ENCODE measurements at regions not wholly inside any gene's neighbourhood (a gene's known extent, or its start where the extent isn't known, plus 50 kb on each side); places are given as distances from the start of the nearest gene placed in this dataset.

DNA sequence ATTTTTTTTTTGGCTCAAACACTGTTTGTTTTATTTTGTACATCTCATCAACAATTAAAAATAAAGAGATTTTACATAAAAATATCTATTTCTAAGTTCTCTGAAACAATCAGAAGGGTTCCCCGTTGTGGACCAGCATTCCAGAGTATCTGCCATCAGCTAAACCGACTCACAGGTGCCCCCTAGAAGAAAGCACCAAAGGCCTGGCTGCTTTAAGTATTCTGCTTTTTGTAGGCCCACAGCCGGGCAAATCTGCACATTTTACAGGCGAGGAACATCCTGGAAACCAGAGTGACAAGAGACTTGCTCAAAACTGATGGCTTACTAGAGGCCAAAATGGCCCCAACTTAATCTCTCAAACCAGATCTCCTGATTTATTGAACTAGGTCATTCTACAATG is 82.2 kb upstream of the SETBP1 start:
- FAIRE-seq, result no peak
- H3K4me1 ChIP-seq (ENCODE audit: control insufficient read depth in 3 of 3, insufficient read depth in 2 of 3, low read depth in 1 of 3, low read length in 2 of 3), result no peaks in the 10 kb centered on the region
- H3K27me3 ChIP-seq (ENCODE audit: control insufficient read depth in 3 of 3, insufficient read depth in 3 of 3, low read length in 3 of 3), result no peaks in the 10 kb centered on the region
- H3K4me3 ChIP-seq (ENCODE audit: low read depth in 1 of 3, low read length in 3 of 3), result no peak overlapping the region
- no peak for DNase-seq
- H3K36me3 ChIP-seq (ENCODE audit: control insufficient read depth in 3 of 3, insufficient read depth in 2 of 3, low read depth in 1 of 3, low read length in 3 of 3), result no peaks in the 10 kb centered on the region
- no peak overlapping the region for H3K27ac ChIP-seq (ENCODE audit: low read depth in 1 of 3, low read length in 2 of 3)
- WGBS, 3 donors, result 80 to 89% (median 88%) methylated on average over 4 of the region's 4 CpGs
- peaks cover 0 to 3% of the 10 kb centered on the region in 2 donors for H3K9me3 ChIP-seq (ENCODE audit: control insufficient read depth in 2 of 2, insufficient read depth in 1 of 2, low read depth in 1 of 2, low read length in 1 of 2)

DNA sequence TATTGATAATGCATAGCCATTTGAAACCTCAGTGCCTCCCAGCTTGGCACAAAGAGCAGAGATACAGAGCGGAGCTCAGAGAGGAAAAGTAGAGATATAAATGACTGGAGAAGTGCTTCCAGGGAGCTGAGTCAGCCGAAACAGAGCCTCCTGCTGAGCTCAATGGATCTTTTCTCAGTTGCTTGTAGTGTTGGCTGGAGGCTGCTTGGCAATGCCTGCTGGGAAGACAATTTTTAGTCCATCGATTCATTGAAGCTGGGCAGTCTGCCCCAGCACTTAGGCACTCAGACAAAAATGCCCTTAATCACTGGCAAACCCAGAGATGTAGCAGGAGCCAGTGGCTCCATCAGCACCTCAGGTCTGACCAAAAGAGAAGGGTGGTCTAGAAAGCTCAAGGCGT is 81.3 kb upstream of the SETBP1 start:
- Histone ChIP-seq H3K4me1 (ENCODE audit: control insufficient read depth in 3 of 3, insufficient read depth in 2 of 3, low read depth in 1 of 3, low read length in 2 of 3) (no peaks in the 10 kb centered on the region), H3K27me3 (ENCODE audit: control insufficient read depth in 3 of 3, insufficient read depth in 3 of 3, low read length in 3 of 3) (no peaks in the 10 kb centered on the region), H3K36me3 (ENCODE audit: control insufficient read depth in 3 of 3, insufficient read depth in 2 of 3, low read depth in 1 of 3, low read length in 3 of 3) (no peaks in the 10 kb centered on the region), H3K9me3 (ENCODE audit: control insufficient read depth in 2 of 2, insufficient read depth in 1 of 2, low read depth in 1 of 2, low read length in 1 of 2) (peaks cover 0 to 3% of the 10 kb centered on the region in 2 donors), H3K27ac (ENCODE audit: low read depth in 1 of 3, low read length in 2 of 3) (no peak overlapping the region), H3K4me3 (ENCODE audit: low read depth in 1 of 3, low read length in 3 of 3) (no peak overlapping the region)
- FAIRE-seq (no peak), DNase-seq (no peak)
- 75 to 87% (median 76%) methylated on average over 4 of the region's 4 CpGs for WGBS, 3 donors

DNA sequence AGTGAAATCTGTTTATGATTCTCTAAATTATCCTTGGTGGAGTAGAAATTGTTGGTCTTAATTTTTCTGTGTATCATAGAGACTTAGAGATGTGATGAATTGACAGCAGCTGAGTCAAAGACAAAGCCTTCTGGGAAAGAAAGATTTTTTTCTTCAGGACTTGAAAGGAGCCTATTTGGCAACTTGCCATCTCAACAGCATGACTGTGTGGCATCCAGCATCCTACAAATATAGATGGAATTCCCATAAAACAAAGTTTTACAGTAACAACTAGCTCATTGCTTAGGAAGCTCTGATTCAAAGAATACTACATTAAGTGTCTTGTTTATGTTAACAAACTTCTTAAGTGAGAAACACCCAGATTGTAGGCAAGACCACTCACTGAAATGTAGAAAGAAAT is 79.2 kb upstream of the SETBP1 start:
- FAIRE-seq, result no peak
- no peaks in the 10 kb centered on the region for H3K4me1 ChIP-seq (ENCODE audit: control insufficient read depth in 3 of 3, insufficient read depth in 2 of 3, low read depth in 1 of 3, low read length in 2 of 3)
- no peak overlapping the region for H3K4me3 ChIP-seq (ENCODE audit: low read depth in 1 of 3, low read length in 3 of 3)
- no peaks in the 10 kb centered on the region for H3K36me3 ChIP-seq (ENCODE audit: control insufficient read depth in 3 of 3, insufficient read depth in 2 of 3, low read depth in 1 of 3, low read length in 3 of 3)
- H3K27me3 ChIP-seq (ENCODE audit: control insufficient read depth in 3 of 3, insufficient read depth in 3 of 3, low read length in 3 of 3), result no peaks in the 10 kb centered on the region
- peaks cover 0 to 3% of the 10 kb centered on the region in 2 donors for H3K9me3 ChIP-seq (ENCODE audit: control insufficient read depth in 2 of 2, insufficient read depth in 1 of 2, low read depth in 1 of 2, low read length in 1 of 2)
- no peak overlapping the region for H3K27ac ChIP-seq (ENCODE audit: low read depth in 1 of 3, low read length in 2 of 3)
- peak in 1 of 2 donors; percentile 6 for DNase-seq

DNA sequence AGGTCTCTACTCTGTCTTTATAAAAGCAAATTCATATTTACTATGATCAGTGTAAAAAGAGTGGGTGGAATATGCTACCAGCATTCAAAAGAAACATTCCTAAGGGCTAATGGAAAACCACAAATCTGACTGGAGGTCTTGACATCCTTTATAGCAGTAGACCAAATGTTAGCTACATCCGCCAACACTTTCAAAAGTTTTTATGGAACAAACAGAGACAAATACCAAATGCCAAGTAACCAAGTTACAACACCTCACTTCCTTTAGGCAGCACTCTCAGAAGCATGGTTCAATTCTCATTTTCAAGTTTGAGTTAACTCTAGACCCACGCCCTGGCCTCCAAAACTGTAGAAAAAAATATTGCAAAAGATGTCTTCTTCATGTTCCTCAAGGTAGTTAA is 78.3 kb upstream of the SETBP1 start:
- no peaks in the 10 kb centered on the region for H3K4me1 ChIP-seq (ENCODE audit: control insufficient read depth in 3 of 3, insufficient read depth in 2 of 3, low read depth in 1 of 3, low read length in 2 of 3)
- no peak for FAIRE-seq
- H3K36me3 ChIP-seq (ENCODE audit: control insufficient read depth in 3 of 3, insufficient read depth in 2 of 3, low read depth in 1 of 3, low read length in 3 of 3), result no peaks in the 10 kb centered on the region
- H3K4me3 ChIP-seq (ENCODE audit: low read depth in 1 of 3, low read length in 3 of 3), result no peak overlapping the region
- WGBS, 3 donors, result 81 to 90% (median 87%) methylated on average over 2 of the region's 2 CpGs
- no peak for DNase-seq
- H3K27me3 ChIP-seq (ENCODE audit: control insufficient read depth in 3 of 3, insufficient read depth in 3 of 3, low read length in 3 of 3), result peaks cover 0 to 1% (median 0%) of the 10 kb centered on the region in 3 donors
- H3K27ac ChIP-seq (ENCODE audit: low read depth in 1 of 3, low read length in 2 of 3), result no peak overlapping the region
- peaks cover 0 to 3% of the 10 kb centered on the region in 2 donors for H3K9me3 ChIP-seq (ENCODE audit: control insufficient read depth in 2 of 2, insufficient read depth in 1 of 2, low read depth in 1 of 2, low read length in 1 of 2)

DNA sequence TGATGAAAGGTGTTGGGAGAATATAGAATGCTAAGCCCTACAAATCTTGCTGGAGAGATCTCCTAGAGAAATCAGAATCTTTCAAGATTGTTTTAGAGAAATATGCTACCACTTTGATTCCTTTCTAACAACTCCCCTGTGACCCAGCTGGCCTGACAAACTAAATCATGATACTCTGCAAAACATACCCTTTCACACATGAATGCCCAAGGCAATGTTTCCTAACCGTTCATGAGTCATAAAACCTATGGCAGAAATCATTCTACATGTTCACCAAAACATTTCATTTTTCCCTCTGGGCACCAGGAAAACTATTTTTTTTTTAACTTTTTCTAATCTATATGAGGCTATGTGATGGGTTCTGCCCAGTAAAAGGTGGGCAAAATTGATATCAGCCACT is 77.8 kb upstream of the SETBP1 start:
- Histone ChIP-seq H3K36me3 (ENCODE audit: control insufficient read depth in 3 of 3, insufficient read depth in 2 of 3, low read depth in 1 of 3, low read length in 3 of 3) (no peaks in the 10 kb centered on the region), H3K4me3 (ENCODE audit: low read depth in 1 of 3, low read length in 3 of 3) (no peak overlapping the region), H3K9me3 (ENCODE audit: control insufficient read depth in 2 of 2, insufficient read depth in 1 of 2, low read depth in 1 of 2, low read length in 1 of 2) (peaks cover 0 to 3% of the 10 kb centered on the region in 2 donors), H3K27me3 (ENCODE audit: control insufficient read depth in 3 of 3, insufficient read depth in 3 of 3, low read length in 3 of 3) (peaks cover 0 to 3% (median 0%) of the 10 kb centered on the region in 3 donors), H3K4me1 (ENCODE audit: control insufficient read depth in 3 of 3, insufficient read depth in 2 of 3, low read depth in 1 of 3, low read length in 2 of 3) (no peaks in the 10 kb centered on the region), H3K27ac (ENCODE audit: low read depth in 1 of 3, low read length in 2 of 3) (no peak overlapping the region)
- FAIRE-seq (no peak), DNase-seq (no peak)
- 83 to 94% (median 85%) methylated on average over 1 of the region's 1 CpG for WGBS, 3 donors

DNA sequence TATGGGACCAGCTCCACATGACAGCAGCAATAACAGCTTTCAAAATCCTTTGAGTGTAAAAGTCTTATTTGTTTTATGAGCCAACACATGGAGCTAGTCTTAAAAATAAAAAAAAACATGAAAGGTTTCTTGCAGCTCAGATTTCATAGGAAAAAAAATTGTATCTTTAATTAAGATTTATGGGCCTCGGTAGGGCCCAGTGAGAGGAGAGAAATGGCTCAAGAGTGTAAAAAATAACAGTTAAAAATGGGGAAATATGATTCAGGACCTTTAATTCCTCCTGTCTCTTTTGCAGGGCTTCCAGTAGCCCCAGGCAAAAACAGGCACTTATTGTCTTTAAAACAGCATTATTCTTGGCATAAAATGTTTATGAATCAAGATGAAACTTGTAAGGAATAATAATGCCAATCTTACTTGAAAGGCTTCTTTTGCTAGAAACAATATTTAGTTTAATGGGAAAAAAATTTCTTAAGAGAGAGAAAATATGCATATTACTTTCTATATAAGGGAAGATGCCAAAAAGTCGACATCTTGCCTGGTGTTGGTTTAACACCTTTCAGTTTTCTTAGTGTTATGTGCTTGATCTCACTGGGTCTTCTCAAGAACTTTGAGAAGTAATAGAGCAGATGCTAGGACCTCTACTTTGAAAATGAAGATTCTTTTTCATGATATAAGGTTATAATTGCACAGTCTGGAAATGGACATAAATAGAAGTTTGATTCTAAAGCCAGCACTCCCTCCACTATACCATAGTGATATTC is 71.3 kb upstream of the SETBP1 start:
- DNase-seq (no peak), FAIRE-seq (no peak)
- 69 to 86% (median 77%) methylated on average over 2 of the region's 2 CpGs for WGBS, 3 donors

DNA sequence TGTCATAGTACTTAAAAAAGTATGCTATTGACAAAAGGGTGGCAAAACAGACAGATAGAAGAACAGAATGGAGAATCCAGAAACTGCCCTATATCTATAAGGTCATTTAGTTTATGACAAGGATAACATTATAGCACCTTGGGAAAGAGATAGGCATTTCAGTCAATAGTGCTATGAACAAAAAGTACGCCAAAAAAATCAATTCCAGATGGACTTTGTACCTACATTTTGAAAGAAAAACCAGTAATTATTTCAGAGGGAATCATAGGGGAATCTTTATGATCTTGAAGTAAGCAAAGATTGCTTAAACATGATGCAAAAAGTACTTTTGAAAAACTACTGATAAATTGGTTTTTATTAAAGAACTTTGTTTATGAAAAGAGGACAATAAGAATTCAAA is 59.9 kb upstream of the SETBP1 start:
- peak in 1 of 2 donors; percentile 51 for DNase-seq
- H3K36me3 ChIP-seq (ENCODE audit: control insufficient read depth in 3 of 3, insufficient read depth in 2 of 3, low read depth in 1 of 3, low read length in 3 of 3), result no peaks in the 10 kb centered on the region
- FAIRE-seq, result no peak
- H3K27ac ChIP-seq (ENCODE audit: low read depth in 1 of 3, low read length in 2 of 3), result no peak overlapping the region
- H3K27me3 ChIP-seq (ENCODE audit: control insufficient read depth in 3 of 3, insufficient read depth in 3 of 3, low read length in 3 of 3), result no peaks in the 10 kb centered on the region
- peaks cover 0 to 2% (median 0%) of the 10 kb centered on the region in 3 donors for H3K4me1 ChIP-seq (ENCODE audit: control insufficient read depth in 3 of 3, insufficient read depth in 2 of 3, low read depth in 1 of 3, low read length in 2 of 3)
- WGBS, 3 donors, result 7 to 41% (median 41%) methylated on average over 1 of the region's 1 CpG
- no peaks in the 10 kb centered on the region for H3K9me3 ChIP-seq (ENCODE audit: control insufficient read depth in 2 of 2, insufficient read depth in 1 of 2, low read depth in 1 of 2, low read length in 1 of 2)
- no peak overlapping the region for H3K4me3 ChIP-seq (ENCODE audit: low read depth in 1 of 3, low read length in 3 of 3)

More for the DNA sequence above, 71.3 kb upstream of the SETBP1 start:
- Histone ChIP-seq H3K9me3 (ENCODE audit: control insufficient read depth in 2 of 2, insufficient read depth in 1 of 2, low read depth in 1 of 2, low read length in 1 of 2) (no peaks in the 10 kb centered on the region), H3K4me3 (ENCODE audit: low read depth in 1 of 3, low read length in 3 of 3) (no peak overlapping the region), H3K4me1 (ENCODE audit: control insufficient read depth in 3 of 3, insufficient read depth in 2 of 3, low read depth in 1 of 3, low read length in 2 of 3) (no peaks in the 10 kb centered on the region), H3K36me3 (ENCODE audit: control insufficient read depth in 3 of 3, insufficient read depth in 2 of 3, low read depth in 1 of 3, low read length in 3 of 3) (no peaks in the 10 kb centered on the region), H3K27me3 (ENCODE audit: control insufficient read depth in 3 of 3, insufficient read depth in 3 of 3, low read length in 3 of 3) (peaks cover 0 to 3% (median 0%) of the 10 kb centered on the region in 3 donors), H3K27ac (ENCODE audit: low read depth in 1 of 3, low read length in 2 of 3) (no peak overlapping the region)

DNA sequence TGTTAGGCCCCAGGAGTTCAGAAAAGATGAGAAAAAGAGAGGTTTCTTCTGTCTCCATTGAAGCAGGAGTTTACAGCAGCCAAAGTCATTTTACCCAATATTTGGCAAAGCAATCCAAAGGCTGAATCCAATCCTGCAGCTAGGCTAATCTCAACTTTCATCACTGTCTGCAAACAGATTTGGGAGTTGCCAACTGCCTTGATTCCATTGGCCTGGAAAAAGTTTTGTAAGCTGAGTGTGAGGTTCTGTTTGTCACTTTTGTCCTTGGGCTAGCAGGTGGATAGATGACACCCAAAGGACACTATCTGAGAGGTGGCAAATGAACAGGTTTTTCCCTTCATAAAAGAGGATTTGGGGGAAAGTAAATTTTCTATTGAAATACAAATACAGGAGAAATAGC is 56.6 kb upstream of the SETBP1 start:
- H3K9me3 ChIP-seq (ENCODE audit: control insufficient read depth in 2 of 2, insufficient read depth in 1 of 2, low read depth in 1 of 2, low read length in 1 of 2), result no peaks in the 10 kb centered on the region
- FAIRE-seq, result no peak

DNA sequence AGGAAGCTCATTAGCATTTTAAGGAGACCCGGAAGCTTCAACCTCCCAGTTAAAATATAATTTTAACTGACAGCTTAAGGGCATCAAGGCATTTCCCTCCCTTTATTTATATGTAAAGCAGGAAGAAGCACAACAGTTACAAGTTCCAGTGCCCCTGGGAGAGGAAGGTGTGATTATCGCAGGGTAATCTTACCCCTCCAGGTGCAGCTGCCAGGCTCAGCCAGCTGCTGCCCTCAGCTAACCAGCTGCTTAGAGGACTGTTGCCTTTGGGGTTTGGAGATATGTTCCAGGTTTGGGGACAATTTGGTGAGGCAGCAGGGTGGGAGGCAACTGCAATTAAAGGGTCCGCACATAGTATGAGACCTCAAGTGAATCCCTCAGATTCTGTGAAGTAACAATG is 55.3 kb upstream of the SETBP1 start:
- H3K9me3 ChIP-seq (ENCODE audit: control insufficient read depth in 2 of 2, insufficient read depth in 1 of 2, low read depth in 1 of 2, low read length in 1 of 2), result no peaks in the 10 kb centered on the region
- H3K27ac ChIP-seq (ENCODE audit: low read depth in 1 of 3, low read length in 2 of 3), result no peak overlapping the region
- no peak overlapping the region for H3K4me3 ChIP-seq (ENCODE audit: low read depth in 1 of 3, low read length in 3 of 3)
- WGBS, 3 donors, result 53 to 73% (median 60%) methylated on average over 3 of the region's 3 CpGs
- FAIRE-seq (no peak), DNase-seq (no peak)
- no peaks in the 10 kb centered on the region for H3K36me3 ChIP-seq (ENCODE audit: control insufficient read depth in 3 of 3, insufficient read depth in 2 of 3, low read depth in 1 of 3, low read length in 3 of 3)
- peaks cover 0 to 2% (median 0%) of the 10 kb centered on the region in 3 donors for H3K4me1 ChIP-seq (ENCODE audit: control insufficient read depth in 3 of 3, insufficient read depth in 2 of 3, low read depth in 1 of 3, low read length in 2 of 3)
- no peaks in the 10 kb centered on the region for H3K27me3 ChIP-seq (ENCODE audit: control insufficient read depth in 3 of 3, insufficient read depth in 3 of 3, low read length in 3 of 3)

More for the DNA sequence above, 56.6 kb upstream of the SETBP1 start:
- Histone ChIP-seq H3K27ac (ENCODE audit: low read depth in 1 of 3, low read length in 2 of 3) (no peak overlapping the region), H3K36me3 (ENCODE audit: control insufficient read depth in 3 of 3, insufficient read depth in 2 of 3, low read depth in 1 of 3, low read length in 3 of 3) (no peaks in the 10 kb centered on the region), H3K4me1 (ENCODE audit: control insufficient read depth in 3 of 3, insufficient read depth in 2 of 3, low read depth in 1 of 3, low read length in 2 of 3) (peaks cover 0 to 2% (median 0%) of the 10 kb centered on the region in 3 donors), H3K4me3 (ENCODE audit: low read depth in 1 of 3, low read length in 3 of 3) (no peak overlapping the region), H3K27me3 (ENCODE audit: control insufficient read depth in 3 of 3, insufficient read depth in 3 of 3, low read length in 3 of 3) (no peaks in the 10 kb centered on the region)
- DNase-seq, result no peak
